ENCODE measurements at regions not wholly inside any gene's neighbourhood (a gene's known extent, or its start where the extent isn't known, plus 50 kb on each side); places are given as distances from the start of the nearest gene placed in this dataset.

GRCh38 chr6:19929312-19929711 is 92.1 kb downstream of the ID4 start:
- ChIA-PET CTCF (ENCODE audit: partially characterized antibody) (no interaction called here), POLR2A (ENCODE audit: partially characterized antibody) (no interaction called here)
- Histone ChIP-seq H4K8ac (ENCODE audit: extremely low read depth, insufficient read depth, low read length) (no peak overlapping the region), H4K91ac (replicated peaks; ENCODE audit: insufficient read length, low read length) (no peak overlapping the region), H3K79me2 (ENCODE audit: control insufficient read depth in 1 of 2, insufficient read depth in 2 of 2, low read length in 2 of 2) (no peaks in the 10 kb centered on the region), H2BK120ac (replicated peaks; ENCODE audit: low read depth, low read length) (no peak overlapping the region), H3K23me2 (ENCODE audit: low read depth, low read length) (no peaks in the 10 kb centered on the region), H2AK5ac (ENCODE audit: low read depth, low read length) (no peak overlapping the region), H3K23ac (ENCODE audit: insufficient read length) (no peak overlapping the region), H3K9ac (replicated peaks in 1 of 4; ENCODE audit: extremely low read depth in 1 of 4, low read depth in 3 of 4, low read length in 3 of 4) (no peak overlapping the region), H4K5ac (ENCODE audit: insufficient read length, low read depth, low read length) (no peak overlapping the region), H3K9me3 (ENCODE audit: insufficient read depth in 2 of 2, low read depth in 1 of 2, low read length in 1 of 2) (no peaks in the 10 kb centered on the region), H3K27ac (ENCODE audit: low read depth, low read length) (no peak overlapping the region), H2BK5ac (ENCODE audit: low read depth, low read length) (no peak overlapping the region), H3K36me3 (ENCODE audit: control insufficient read depth in 2 of 4, insufficient read depth in 4 of 4, low read length in 3 of 4) (no peaks in the 10 kb centered on the region), H3K4me2 (ENCODE audit: insufficient read depth in 1 of 2, low read depth in 2 of 2, low read length in 2 of 2) (no peak overlapping the region), H2BK20ac (ENCODE audit: low read length) (no peak overlapping the region), H2AFZ (ENCODE audit: low read length) (no peak overlapping the region), H3K4me3 (ENCODE audit: extremely low read depth in 1 of 4, insufficient read depth in 2 of 4, low read depth in 3 of 4, low read length in 4 of 4) (no peak overlapping the region), H3K4me1 (replicated peaks in 1 of 4; ENCODE audit: control insufficient read depth in 3 of 4, insufficient read depth in 4 of 4, low read length in 3 of 4) (no peaks in the 10 kb centered on the region), H2BK12ac (ENCODE audit: low read depth, low read length) (no peak overlapping the region), H3K27me3 (replicated peaks in 1 of 4; ENCODE audit: control insufficient read depth in 3 of 4, extremely low read depth in 1 of 4, insufficient read depth in 3 of 4, low read length in 3 of 4) (no peaks in the 10 kb centered on the region; a peak in 1 of 7 replicates), H3K79me1 (ENCODE audit: low read depth, low read length) (no peaks in the 10 kb centered on the region), H2BK15ac (ENCODE audit: low read length) (no peak overlapping the region), H3K14ac (ENCODE audit: insufficient read length) (no peak overlapping the region), H3K56ac (replicated peaks; ENCODE audit: insufficient read length, low read depth, low read length) (no peak overlapping the region), H3K18ac (ENCODE audit: extremely low read depth, low read length) (no peak overlapping the region), H4K20me1 (replicated peaks in 1 of 2; ENCODE audit: control insufficient read depth in 1 of 2, insufficient read depth in 2 of 2, low read length in 2 of 2) (no peaks in the 10 kb centered on the region), H3K4ac (replicated peaks; ENCODE audit: insufficient read length, low read depth, low read length) (no peak overlapping the region)
- DNase-seq (ENCODE audit: low read depth in 1 of 2, low spot score in 2 of 2) = no peak
- no peak for FAIRE-seq
- no peak for TF ChIP-seq SRF (IDR thresholded peaks at IDR 0.05; ENCODE audit: low read depth, low read length)
- TF ChIP-seq SP1 (IDR thresholded peaks at IDR 0.05; ENCODE audit: low read depth, low read length) = no peak
- no peak for TF ChIP-seq CTBP2 (IDR thresholded peaks at IDR 0.05; ENCODE audit: borderline replicate concordance, insufficient read depth, insufficient read length, low read length)
- TF ChIP-seq RAD21 (IDR thresholded peaks at IDR 0.05 in 1 of 2, conservative IDR thresholded peaks at IDR 0.05 in 1 of 2; ENCODE audit: low read depth in 2 of 2, low read length in 2 of 2) = no peak
- TF ChIP-seq CBX8 (IDR thresholded peaks at IDR 0.05; ENCODE audit: borderline replicate concordance, low read depth, low read length) = no peak
- TF ChIP-seq RXRA (IDR thresholded peaks at IDR 0.05; ENCODE audit: insufficient read depth, low read depth, low read length) = no peak
- 88% methylated on average over 1 of the region's 1 CpG; no CpG with 5 or more reads in 1 of the 2 experiments for WGBS, 2 experiments (ENCODE audit: extremely low coverage in 1 of 2, insufficient coverage in 1 of 2, insufficient read length in 1 of 2, insufficient replicate concordance in 2 of 2, low coverage in 1 of 2, low lambda C conversion rate in 2 of 2, missing lambda C conversion rate in 1 of 2)

Measured in H1 (cell line).